GM12891 (cell line): ENCODE measurements at regions not wholly inside any gene's neighbourhood (a gene's known extent, or its start where the extent isn't known, plus 50 kb on each side); places are given as distances from the start of the nearest gene placed in this dataset.

ENCODE experiments used
- DNase-seq: peaks from one replicate; pipeline ENCODE4 v3.0.0; 2011; ENCODE audit warnings: low spot score; ENCODE audit not compliant: insufficient read length
- FAIRE-seq: peaks from 2 replicates; lab custom pipeline; 2011; peaks lifted over from hg19 to GRCh38; lab: Jason Lieb, UNC
- PAX5 ChIP-seq: IDR thresholded peaks from 2 replicates; pipeline ENCODE4 v1.6.1; 2011; ENCODE audit warnings: low read length, moderate library complexity, mild to moderate bottlenecking; ENCODE audit not compliant: insufficient read depth, severe bottlenecking
- POLR2A ChIP-seq: IDR thresholded peaks from 2 replicates; pipeline ENCODE4 v1.6.1; 2011; ENCODE audit warnings: low read depth, low read length, control low read depth
- POLR2AphosphoS5 ChIP-seq: IDR thresholded peaks from 2 replicates; pipeline ENCODE4 v1.6.1; 2011; ENCODE audit warnings: low read depth, low read length, control low read depth
- POU2F2 ChIP-seq: IDR thresholded peaks from 2 replicates; pipeline ENCODE4 v1.6.1; 2011; ENCODE audit warnings: low read depth, mild to moderate bottlenecking, control low read depth, low read length, moderate library complexity
- SPI1 ChIP-seq: IDR thresholded peaks from 2 replicates; pipeline ENCODE4 v1.6.1; 2011; ENCODE audit warnings: low read depth, low read length, control low read depth
- TAF1 ChIP-seq: IDR thresholded peaks from 2 replicates; pipeline ENCODE4 v1.6.1; 2011; ENCODE audit warnings: low read depth, low read length, control low read depth

DNA sequence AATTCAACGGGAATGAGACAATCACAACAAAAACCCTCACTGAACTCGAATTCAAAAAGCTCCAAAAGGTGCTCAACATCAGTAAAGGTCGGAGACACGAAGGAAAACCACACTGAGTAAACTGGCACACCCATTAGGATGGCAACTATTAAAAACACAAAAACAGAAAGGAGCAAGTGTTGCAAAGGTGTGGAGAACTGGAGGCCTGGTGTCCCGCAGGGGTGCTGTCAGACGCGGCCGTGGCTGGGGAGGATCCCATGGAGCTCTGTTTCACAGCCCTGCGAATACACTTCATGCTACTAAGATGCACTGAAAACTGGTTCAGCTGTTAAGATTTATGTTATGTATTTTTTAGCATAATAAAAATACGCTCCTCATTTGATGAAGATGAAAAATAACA lies 730.6 kb downstream of the GALR1 start:
- TF ChIP-seq PAX5 (no peak), SPI1 (no peak), POLR2A (no peak)
- DNase-seq (no peak), FAIRE-seq (no peak)

DNA sequence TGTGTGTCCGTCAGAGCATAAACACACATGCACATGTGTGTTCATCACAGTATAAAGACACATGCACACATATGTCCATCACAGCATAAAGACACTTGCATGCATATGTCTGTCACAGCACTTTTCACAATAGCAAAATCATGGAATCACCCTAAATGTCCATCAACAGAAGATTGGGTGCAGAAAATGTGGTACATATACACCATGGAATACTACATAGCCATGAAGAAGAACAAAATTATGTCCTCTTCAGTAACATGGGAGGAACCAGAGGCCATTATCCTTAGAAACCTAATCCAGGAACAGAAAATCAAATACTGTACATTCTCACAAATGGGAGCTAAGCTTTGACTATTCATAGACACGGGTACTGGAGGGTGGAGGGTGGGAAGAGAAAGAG lies 732.2 kb downstream of the GALR1 start:
- TF ChIP-seq TAF1 (no peak), POLR2A (no peak), POLR2AphosphoS5 (no peak), SPI1 (no peak), PAX5 (no peak), POU2F2 (no peak)
- no peak for DNase-seq
- no peak for FAIRE-seq

DNA sequence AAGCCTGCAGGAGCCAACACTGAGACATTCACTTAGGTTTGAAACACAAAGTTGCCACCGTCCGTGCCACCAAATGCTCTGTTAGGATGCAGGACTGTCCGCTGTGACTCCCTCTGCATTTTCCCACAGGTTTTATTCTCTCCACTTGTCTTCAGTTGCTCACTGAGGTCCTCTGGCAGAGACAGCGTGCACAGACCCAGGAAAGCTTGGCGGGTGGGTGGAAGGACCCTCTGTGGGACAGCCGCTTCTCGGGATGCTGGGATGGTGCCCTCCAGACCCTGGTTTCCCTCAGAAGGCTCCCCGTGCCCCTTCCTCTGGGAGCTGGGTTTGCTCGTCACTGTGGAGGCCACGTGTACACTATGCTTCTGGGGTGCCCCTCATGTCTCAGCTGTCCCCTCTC lies 733.6 kb downstream of the GALR1 start:
- no peak for TF ChIP-seq POLR2AphosphoS5
- TF ChIP-seq TAF1 = no peak
- no peak for TF ChIP-seq SPI1
- TF ChIP-seq PAX5 = no peak
- TF ChIP-seq POU2F2 = no peak
- TF ChIP-seq POLR2A = no peak
- FAIRE-seq (no peak), DNase-seq (no peak)

DNA sequence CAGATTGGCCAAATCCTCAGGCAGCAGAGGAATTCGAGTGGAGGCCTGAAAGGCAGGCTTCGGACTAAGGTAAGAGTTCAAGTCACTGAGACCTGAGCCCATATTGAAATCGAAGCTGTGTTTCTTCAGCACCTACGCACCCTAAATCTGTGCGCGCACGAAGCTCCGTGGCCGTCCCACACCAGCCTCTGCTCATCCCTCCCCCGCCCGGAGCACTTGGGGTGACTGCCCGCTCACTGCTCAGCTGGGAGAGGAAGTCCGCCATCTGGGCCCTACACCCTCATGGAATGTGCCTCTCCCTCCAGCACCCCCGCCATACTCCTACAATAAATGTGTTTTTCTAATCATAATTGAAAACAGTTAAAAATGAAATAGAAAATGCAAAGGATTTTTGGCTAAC lies 734.5 kb downstream of the GALR1 start:
- DNase-seq (no peak), FAIRE-seq (no peak)
- TF ChIP-seq PAX5 (no peak), POLR2AphosphoS5 (no peak), TAF1 (no peak), POU2F2 (no peak), POLR2A (no peak)

DNA sequence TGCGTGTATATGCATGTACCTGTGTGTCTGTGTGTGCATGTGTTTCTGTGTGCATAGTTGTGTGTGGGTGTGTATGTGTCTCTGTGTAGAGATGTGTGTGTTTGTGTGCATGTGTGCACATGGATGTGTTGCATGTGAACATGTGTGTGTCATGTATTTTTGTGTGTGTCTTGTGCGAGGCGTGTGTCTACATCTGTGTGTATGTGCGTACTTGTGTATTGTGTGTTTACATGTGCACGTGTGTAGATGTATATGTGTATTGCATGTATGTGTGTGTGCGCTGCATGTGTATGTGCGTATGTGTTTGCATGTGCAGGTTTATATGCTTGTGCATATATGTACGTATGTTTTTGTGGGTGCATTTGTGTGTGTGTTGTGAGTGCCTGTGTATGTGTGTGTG lies 735.2 kb downstream of the GALR1 start:
- FAIRE-seq (no peak), DNase-seq (no peak)
- TF ChIP-seq PAX5 = no peak
- no peak for TF ChIP-seq POLR2A
- TF ChIP-seq POU2F2 = no peak
- no peak for TF ChIP-seq SPI1
- no peak for TF ChIP-seq POLR2AphosphoS5
- no peak for TF ChIP-seq TAF1

DNA sequence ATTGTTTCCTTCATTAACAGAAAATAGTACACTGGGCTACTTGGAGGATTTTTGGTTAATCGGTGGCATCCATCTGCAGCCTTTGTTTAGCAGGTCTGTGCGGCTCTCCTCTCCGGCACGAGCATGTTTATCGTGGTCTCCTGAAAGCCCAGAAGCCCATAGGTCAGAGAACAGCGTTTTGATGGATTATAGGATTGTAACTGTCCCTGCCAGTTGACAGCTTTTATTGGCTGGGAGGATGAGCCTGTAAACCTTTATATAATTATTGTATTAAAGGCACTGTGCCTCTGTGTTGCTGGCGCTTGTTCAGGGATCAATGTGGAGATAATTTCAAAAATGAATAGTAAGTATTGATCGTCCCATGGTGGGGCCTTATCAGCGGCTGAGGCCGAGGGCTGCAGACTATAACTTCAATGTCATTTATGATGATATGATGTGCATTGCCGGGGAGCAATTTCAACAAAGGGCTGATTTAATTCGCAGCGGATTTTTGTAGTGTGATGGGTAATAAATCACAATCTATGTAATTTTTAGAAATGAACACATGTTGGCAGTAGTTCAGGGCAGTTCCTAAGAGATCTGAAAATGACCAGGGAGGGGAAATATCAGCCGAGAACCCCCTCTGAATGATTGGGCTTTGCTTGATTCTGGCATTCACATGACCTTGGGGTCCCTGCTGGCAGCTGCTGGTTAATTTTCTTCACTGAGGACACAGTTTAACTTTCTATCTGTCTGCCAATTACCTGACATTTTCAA lies 736.1 kb downstream of the GALR1 start:
- DNase-seq (no peak), FAIRE-seq (no peak)
- TF ChIP-seq TAF1 = no peak

DNA sequence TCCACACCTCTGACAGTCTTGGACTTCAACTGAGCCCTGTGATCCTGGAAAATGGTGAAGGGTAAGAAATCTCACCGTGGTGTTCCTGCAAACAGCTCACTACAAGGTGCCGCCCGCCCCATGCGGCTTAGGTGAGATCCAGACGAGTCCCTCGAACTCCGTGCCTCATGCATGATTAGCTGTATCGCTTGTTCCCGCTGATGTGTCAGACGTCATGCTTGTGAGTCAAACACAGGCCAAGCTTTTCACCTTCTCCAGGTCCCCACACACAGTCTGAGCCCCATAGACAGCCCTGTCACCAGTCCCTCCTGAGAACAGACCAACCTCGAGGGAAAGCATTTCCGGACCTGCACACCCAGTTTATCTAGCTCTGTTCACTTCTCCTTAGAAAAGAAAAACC lies 740.5 kb downstream of the GALR1 start:
- FAIRE-seq = no peak
- DNase-seq = no peak
- no peak for TF ChIP-seq POU2F2

DNA sequence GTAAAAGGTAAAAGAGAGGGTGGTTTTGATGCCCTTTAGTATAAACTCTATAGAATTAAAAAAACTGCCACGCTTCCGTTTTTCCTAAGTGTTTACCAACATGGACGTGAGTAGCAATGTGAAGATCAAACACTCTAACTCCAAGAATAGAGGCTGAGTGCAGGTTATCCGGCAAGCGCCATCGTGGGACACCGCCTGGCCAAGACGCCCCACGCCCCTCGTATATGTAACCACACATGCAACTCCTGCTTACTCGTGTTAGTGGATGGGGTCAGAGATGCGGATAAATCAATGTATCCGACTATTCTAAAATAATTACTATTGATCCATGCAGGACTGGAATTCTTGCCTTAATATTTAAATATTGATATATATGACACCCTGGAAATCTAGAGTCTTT lies 741.3 kb downstream of the GALR1 start:
- TF ChIP-seq PAX5 (no peak), POLR2AphosphoS5 (no peak), SPI1 (no peak), POU2F2 (no peak), POLR2A (no peak), TAF1 (no peak)
- DNase-seq = no peak
- no peak for FAIRE-seq

DNA sequence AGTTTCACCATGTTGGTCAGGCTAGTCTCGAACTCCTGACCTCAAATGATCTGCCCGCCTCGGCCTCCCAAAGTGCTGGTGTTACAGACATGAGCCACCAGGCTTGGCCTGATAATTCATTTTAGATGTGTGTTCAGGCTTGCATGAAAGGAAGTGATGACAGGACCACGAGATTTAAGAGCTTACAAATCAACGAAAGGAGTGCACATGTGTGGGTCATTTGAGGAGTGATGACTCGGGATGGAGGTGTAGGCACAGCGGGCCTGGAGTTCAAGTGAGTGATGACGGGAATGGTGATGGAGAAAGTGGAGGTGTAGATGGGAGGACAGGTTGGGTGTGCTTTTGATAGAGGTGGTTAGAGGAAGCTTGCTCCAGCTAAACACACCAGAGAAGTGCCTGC lies 742.4 kb downstream of the GALR1 start:
- FAIRE-seq = no peak

DNA sequence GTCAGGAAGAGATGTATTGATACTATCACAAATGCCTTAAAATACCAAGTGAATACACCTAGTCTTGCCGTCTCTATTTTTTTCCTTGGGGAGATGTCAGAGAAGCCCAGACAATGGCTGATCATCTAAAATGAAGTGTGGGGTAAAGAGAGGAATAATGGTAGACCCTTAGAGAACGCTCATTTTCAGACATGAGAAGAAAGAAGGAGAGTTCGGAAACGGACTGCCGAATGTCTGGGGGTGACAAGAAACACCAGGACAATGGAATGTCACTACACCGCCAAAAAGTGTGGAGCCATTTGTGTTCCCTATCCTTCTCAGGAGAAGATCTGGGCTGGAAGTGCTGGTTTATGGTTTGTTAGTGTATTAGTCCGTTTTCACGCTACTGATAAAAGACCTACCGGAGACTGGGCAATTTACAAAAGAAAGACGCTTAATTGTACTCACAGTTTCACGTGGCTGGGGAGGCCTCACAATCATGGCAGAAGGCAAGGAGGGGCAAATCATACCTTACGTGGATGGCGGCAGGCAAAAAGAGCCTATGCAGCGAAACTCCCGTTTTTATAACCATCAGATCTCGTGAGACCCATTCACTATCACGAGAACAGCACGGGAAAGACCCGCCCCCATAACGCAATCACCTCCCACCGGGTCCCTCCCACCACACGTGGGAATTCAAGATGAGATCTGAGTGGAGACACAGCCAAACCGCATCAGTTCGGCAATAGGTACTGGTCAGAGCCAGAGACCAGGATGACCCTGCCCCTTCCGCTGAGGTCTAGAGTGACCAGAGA lies 743.7 kb downstream of the GALR1 start:
- FAIRE-seq (no peak), DNase-seq (no peak)
- TF ChIP-seq SPI1 (no peak), TAF1 (no peak), POLR2AphosphoS5 (no peak)

More for the DNA sequence above, 742.4 kb downstream of the GALR1 start:
- DNase-seq = no peak
- TF ChIP-seq TAF1 (no peak), POU2F2 (no peak), POLR2A (no peak), SPI1 (no peak), PAX5 (no peak), POLR2AphosphoS5 (no peak)
